ENCODE measurements at regions not wholly inside any gene's neighbourhood (a gene's known extent, or its start where the extent isn't known, plus 50 kb on each side); places are given as distances from the start of the nearest gene placed in this dataset.

DNA sequence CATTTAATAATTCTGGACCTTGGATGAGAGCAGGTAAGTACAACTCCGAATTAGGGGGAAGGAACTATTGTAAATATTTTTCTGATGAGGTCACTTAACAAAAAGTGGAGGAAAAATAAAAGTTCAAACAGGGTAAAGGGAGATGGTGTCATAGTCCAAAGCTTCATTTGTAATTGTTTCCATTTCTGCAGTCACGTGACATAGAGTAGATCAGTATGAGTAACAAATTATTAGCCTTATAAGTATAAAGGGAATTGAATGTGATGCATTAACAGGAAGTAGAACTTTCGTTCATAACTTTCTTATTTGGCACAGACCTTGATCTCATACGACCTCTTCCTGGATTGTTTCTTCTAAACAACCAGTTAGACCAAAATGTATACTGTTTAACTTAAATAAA, 347.2 kb upstream of the TPK1 start:
- TF ChIP-seq, protein P1, sequence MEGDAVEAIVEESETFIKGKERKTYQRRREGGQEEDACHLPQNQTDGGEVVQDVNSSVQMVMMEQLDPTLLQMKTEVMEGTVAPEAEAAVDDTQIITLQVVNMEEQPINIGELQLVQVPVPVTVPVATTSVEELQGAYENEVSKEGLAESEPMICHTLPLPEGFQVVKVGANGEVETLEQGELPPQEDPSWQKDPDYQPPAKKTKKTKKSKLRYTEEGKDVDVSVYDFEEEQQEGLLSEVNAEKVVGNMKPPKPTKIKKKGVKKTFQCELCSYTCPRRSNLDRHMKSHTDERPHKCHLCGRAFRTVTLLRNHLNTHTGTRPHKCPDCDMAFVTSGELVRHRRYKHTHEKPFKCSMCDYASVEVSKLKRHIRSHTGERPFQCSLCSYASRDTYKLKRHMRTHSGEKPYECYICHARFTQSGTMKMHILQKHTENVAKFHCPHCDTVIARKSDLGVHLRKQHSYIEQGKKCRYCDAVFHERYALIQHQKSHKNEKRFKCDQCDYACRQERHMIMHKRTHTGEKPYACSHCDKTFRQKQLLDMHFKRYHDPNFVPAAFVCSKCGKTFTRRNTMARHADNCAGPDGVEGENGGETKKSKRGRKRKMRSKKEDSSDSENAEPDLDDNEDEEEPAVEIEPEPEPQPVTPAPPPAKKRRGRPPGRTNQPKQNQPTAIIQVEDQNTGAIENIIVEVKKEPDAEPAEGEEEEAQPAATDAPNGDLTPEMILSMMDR (IDR thresholded peaks at IDR 0.05): no peak
- TF ChIP-seq POLR2A (IDR thresholded peaks at IDR 0.05): no peak

Data from esophagus squamous epithelium (tissue), 4 donors.